ENCODE measurements at regions not wholly inside any gene's neighbourhood (a gene's known extent, or its start where the extent isn't known, plus 50 kb on each side); places are given as distances from the start of the nearest gene placed in this dataset.

DNA sequence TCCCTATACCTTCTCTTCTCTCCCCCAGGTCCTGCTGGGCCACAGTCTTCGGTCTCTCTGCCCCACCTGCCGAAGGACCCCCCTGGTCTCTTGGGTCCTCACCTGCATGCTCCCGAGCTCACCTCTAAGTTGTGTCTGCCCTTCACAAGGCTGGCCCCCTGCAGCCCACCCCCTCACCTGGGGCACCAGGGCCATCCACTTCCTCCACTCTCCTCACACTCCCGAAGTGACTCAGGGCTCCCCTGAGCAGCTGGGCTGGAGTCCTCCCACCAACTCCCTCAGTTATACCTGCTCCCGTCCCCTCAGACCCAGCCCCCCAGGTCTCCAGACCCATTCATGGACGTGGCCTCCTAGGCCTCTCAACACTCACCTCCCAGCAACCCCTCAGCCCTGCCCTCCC is 822.0 kb downstream of the KCNJ18 start:
- TF ChIP-seq, protein P1, sequence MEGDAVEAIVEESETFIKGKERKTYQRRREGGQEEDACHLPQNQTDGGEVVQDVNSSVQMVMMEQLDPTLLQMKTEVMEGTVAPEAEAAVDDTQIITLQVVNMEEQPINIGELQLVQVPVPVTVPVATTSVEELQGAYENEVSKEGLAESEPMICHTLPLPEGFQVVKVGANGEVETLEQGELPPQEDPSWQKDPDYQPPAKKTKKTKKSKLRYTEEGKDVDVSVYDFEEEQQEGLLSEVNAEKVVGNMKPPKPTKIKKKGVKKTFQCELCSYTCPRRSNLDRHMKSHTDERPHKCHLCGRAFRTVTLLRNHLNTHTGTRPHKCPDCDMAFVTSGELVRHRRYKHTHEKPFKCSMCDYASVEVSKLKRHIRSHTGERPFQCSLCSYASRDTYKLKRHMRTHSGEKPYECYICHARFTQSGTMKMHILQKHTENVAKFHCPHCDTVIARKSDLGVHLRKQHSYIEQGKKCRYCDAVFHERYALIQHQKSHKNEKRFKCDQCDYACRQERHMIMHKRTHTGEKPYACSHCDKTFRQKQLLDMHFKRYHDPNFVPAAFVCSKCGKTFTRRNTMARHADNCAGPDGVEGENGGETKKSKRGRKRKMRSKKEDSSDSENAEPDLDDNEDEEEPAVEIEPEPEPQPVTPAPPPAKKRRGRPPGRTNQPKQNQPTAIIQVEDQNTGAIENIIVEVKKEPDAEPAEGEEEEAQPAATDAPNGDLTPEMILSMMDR (conservative IDR thresholded peaks at IDR 0.05; ENCODE audit: low read depth, low read length) = no peak
- TF ChIP-seq EZH2 (IDR thresholded peaks at IDR 0.05; ENCODE audit: borderline replicate concordance, low read depth, low read length, poor library complexity, severe bottlenecking) = no peak

All from A673 (cell line).